H1 (cell line): ENCODE measurements at regions not wholly inside any gene's neighbourhood (a gene's known extent, or its start where the extent isn't known, plus 50 kb on each side); places are given as distances from the start of the nearest gene placed in this dataset.

ENCODE experiments used
- CTCF ChIA-PET: fragments of 300-600 bp; sonication (Branson Sonifier 250); formaldehyde crosslinking; loops from one replicate; lab custom pipeline; 2021; ENCODE audit not compliant: partially characterized antibody; lab: Charles Lee
- POLR2A ChIA-PET: fragments of 300-600 bp; sonication (Branson Sonifier 250); formaldehyde crosslinking; loops from one replicate; lab custom pipeline; 2021; ENCODE audit warnings: inconsistent platforms; ENCODE audit not compliant: partially characterized antibody; lab: Charles Lee
- DNase-seq, 2 experiments: peaks; one replicate each; pipeline versions ENCODE4 v3.0.0 to v3.0.0-alpha.2; 2010 to 2022; ENCODE audit warnings: low spot score in 2 of 2, low read depth in 1 of 2, mixed read lengths in 1 of 2
- FAIRE-seq: peaks from 2 replicates; lab custom pipeline; 2011; peaks lifted over from hg19 to GRCh38; lab: Jason Lieb, UNC
- H2AFZ ChIP-seq: 2 replicates; pipeline ENCODE4 v1.8.1; 2012; ENCODE audit warnings: low read length, inconsistent platforms
- H2AK5ac ChIP-seq: 2 replicates; pipeline ENCODE4 v1.6.1; 2013; ENCODE audit warnings: low read depth, low read length
- H2BK120ac ChIP-seq: replicated peaks from 2 replicates; pipeline ENCODE3; 2013; ENCODE audit warnings: low read depth, low read length, inconsistent platforms
- H2BK12ac ChIP-seq: 2 replicates; pipeline ENCODE4 v1.6.1; 2013; ENCODE audit warnings: low read depth, low read length
- H2BK15ac ChIP-seq: 2 replicates; pipeline ENCODE4 v1.6.1; 2013; ENCODE audit warnings: low read length
- H2BK20ac ChIP-seq: 2 replicates; pipeline ENCODE4 v1.6.1; 2013; ENCODE audit warnings: low read length
- H2BK5ac ChIP-seq: 2 replicates; pipeline ENCODE4 v1.6.1; 2013; ENCODE audit warnings: low read depth, low read length
- H3K14ac ChIP-seq: 2 replicates; pipeline ENCODE4 v1.6.1; 2013; ENCODE audit warnings: inconsistent platforms; ENCODE audit not compliant: insufficient read length
- H3K18ac ChIP-seq: 2 replicates; pipeline ENCODE4 v1.6.1; 2013; ENCODE audit warnings: low read length; ENCODE audit errors: extremely low read depth
- H3K23ac ChIP-seq: 2 replicates; pipeline ENCODE4 v1.6.1; 2013; ENCODE audit warnings: inconsistent platforms; ENCODE audit not compliant: insufficient read length
- H3K23me2 ChIP-seq: 2 replicates; pipeline ENCODE4 v1.6.1; 2013; ENCODE audit warnings: low read depth, low read length
- H3K27ac ChIP-seq: 2 replicates; pipeline ENCODE4 v1.6.1; 2011; ENCODE audit warnings: low read depth, low read length, inconsistent platforms
- H3K27me3 ChIP-seq, 4 experiments: replicated peaks in 1 of 4; 1 replicate in 1 of 4; 2 replicates in 3 of 4; pipeline versions ENCODE4 v1.6.1 to v1.8.1; 2011 to 2013; ENCODE audit warnings: low read length in 3 of 4, mild to moderate bottlenecking in 3 of 4, inconsistent platforms in 2 of 4, mixed read lengths in 2 of 4, moderate library complexity in 1 of 4; ENCODE audit not compliant: control insufficient read depth in 3 of 4, insufficient read depth in 3 of 4; ENCODE audit errors: extremely low read depth in 1 of 4
- H3K36me3 ChIP-seq, 4 experiments: 2 replicates each; pipeline versions ENCODE4 v1.6.1 to v1.8.1; 2011 to 2013; ENCODE audit warnings: mild to moderate bottlenecking in 4 of 4, low read length in 3 of 4, moderate library complexity in 2 of 4, control low read depth in 1 of 4, inconsistent platforms in 1 of 4; ENCODE audit not compliant: insufficient read depth in 4 of 4, control insufficient read depth in 2 of 4
- H3K4ac ChIP-seq: replicated peaks from 2 replicates; pipeline ENCODE3; 2013; ENCODE audit warnings: low read length, low read depth, mixed read lengths, inconsistent platforms; ENCODE audit not compliant: insufficient read length
- H3K4me1 ChIP-seq, 4 experiments: replicated peaks in 1 of 4; 1 replicate in 1 of 4; 2 replicates in 3 of 4; pipeline versions ENCODE4 v1.6.1 to v1.8.1; 2011 to 2013; ENCODE audit warnings: low read length in 3 of 4, inconsistent platforms in 2 of 4, mixed read lengths in 1 of 4; ENCODE audit not compliant: insufficient read depth in 4 of 4, control insufficient read depth in 3 of 4
- H3K4me2 ChIP-seq, 2 experiments: 2 replicates each; pipeline versions ENCODE4 v1.6.1 to v1.8.1; 2011 to 2013; ENCODE audit warnings: low read depth in 2 of 2, low read length in 2 of 2, control low read depth in 1 of 2, inconsistent platforms in 1 of 2, mild to moderate bottlenecking in 1 of 2; ENCODE audit not compliant: insufficient read depth in 1 of 2
- H3K4me3 ChIP-seq, 4 experiments: fragments of 200-600, 300-600 bp in 1 of 4; sonication (generic), shearing (Covaris generic), sonication (Bioruptor Twin) in 1 of 4; 2 replicates each; pipeline versions ENCODE4 v1.5.1 to v1.8.1; 2011 to 2016; ENCODE audit warnings: low read length in 4 of 4, low read depth in 3 of 4, control low read depth in 2 of 4, inconsistent platforms in 2 of 4, mild to moderate bottlenecking in 2 of 4, mixed read lengths in 1 of 4, moderate library complexity in 1 of 4; ENCODE audit not compliant: insufficient read depth in 2 of 4; ENCODE audit errors: extremely low read depth in 1 of 4
- H3K56ac ChIP-seq: replicated peaks from 2 replicates; pipeline ENCODE3; 2013; ENCODE audit warnings: low read depth, mild to moderate bottlenecking, mixed read lengths, low read length, inconsistent platforms; ENCODE audit not compliant: insufficient read length
- H3K79me1 ChIP-seq: 2 replicates; pipeline ENCODE4 v1.6.1; 2013; ENCODE audit warnings: low read depth, low read length, control low read depth
- H3K79me2 ChIP-seq, 2 experiments: 2 replicates each; pipeline versions ENCODE4 v1.6.1 to v1.8.1; 2012 to 2013; ENCODE audit warnings: low read length in 2 of 2, mild to moderate bottlenecking in 2 of 2, inconsistent platforms in 1 of 2; ENCODE audit not compliant: insufficient read depth in 2 of 2, control insufficient read depth in 1 of 2
- H3K9ac ChIP-seq, 4 experiments: replicated peaks in 1 of 4; 1 replicate in 1 of 4; 2 replicates in 3 of 4; pipeline versions ENCODE4 v1.6.1 to v1.8.1; 2011 to 2013; ENCODE audit warnings: low read depth in 3 of 4, low read length in 3 of 4, control low read depth in 2 of 4, mild to moderate bottlenecking in 2 of 4, moderate library complexity in 2 of 4, inconsistent platforms in 1 of 4; ENCODE audit errors: extremely low read depth in 1 of 4
- H3K9me3 ChIP-seq, 2 experiments: 2 replicates each; pipeline versions ENCODE4 v1.6.1 to v1.8.1; 2012 to 2013; ENCODE audit warnings: mild to moderate bottlenecking in 2 of 2, moderate library complexity in 2 of 2, control low read depth in 1 of 2, inconsistent platforms in 1 of 2, low read depth in 1 of 2, low read length in 1 of 2, mixed read lengths in 1 of 2; ENCODE audit not compliant: insufficient read depth in 2 of 2
- H4K20me1 ChIP-seq, 2 experiments: replicated peaks in 1 of 2; 2 replicates each; pipeline versions ENCODE3 to v1.8.1; 2011 to 2013; ENCODE audit warnings: inconsistent platforms in 2 of 2, low read length in 2 of 2, mild to moderate bottlenecking in 1 of 2; ENCODE audit not compliant: insufficient read depth in 2 of 2, control insufficient read depth in 1 of 2
- H4K5ac ChIP-seq: 2 replicates; pipeline ENCODE4 v1.6.1; 2013; ENCODE audit warnings: low read length, low read depth, mixed read lengths, inconsistent platforms; ENCODE audit not compliant: insufficient read length
- H4K8ac ChIP-seq: 2 replicates; pipeline ENCODE4 v1.8.0; 2013; ENCODE audit warnings: mild to moderate bottlenecking, moderate library complexity, low read length, inconsistent platforms; ENCODE audit not compliant: insufficient read depth; ENCODE audit errors: extremely low read depth
- H4K91ac ChIP-seq: replicated peaks from 2 replicates; pipeline ENCODE3; 2013; ENCODE audit warnings: low read length, mixed read lengths, inconsistent platforms; ENCODE audit not compliant: insufficient read length
- CBX5 ChIP-seq: fragments of 300-800, 300-1000 bp; sonication (generic); IDR thresholded peaks from 2 replicates; pipeline ENCODE4 v1.7.1; 2016; ENCODE audit warnings: antibody characterized with exemption, low read length, low read depth
- CEBPB ChIP-seq: IDR thresholded peaks from 2 replicates; pipeline ENCODE4 v1.6.1; 2012; ENCODE audit warnings: low read depth, low read length
- GABPA ChIP-seq: IDR thresholded peaks from 2 replicates; pipeline ENCODE4 v1.6.1; 2011; ENCODE audit warnings: mild to moderate bottlenecking, low read length, moderate library complexity, borderline replicate concordance; ENCODE audit not compliant: insufficient read depth
- GTF2F1 ChIP-seq: IDR thresholded peaks from 2 replicates; pipeline ENCODE4 v1.6.1; 2012; ENCODE audit warnings: low read depth, low read length, improper control_type of control experiment, borderline replicate concordance
- JUN ChIP-seq: IDR thresholded peaks from 2 replicates; pipeline ENCODE4 v1.6.1; 2011; ENCODE audit warnings: low read depth, mild to moderate bottlenecking, improper control_type of control experiment, low read length
- KDM5A ChIP-seq: fragments of 200-600 bp; IDR thresholded peaks from 2 replicates; pipeline ENCODE4 v1.7.1; 2012; ENCODE audit warnings: mild to moderate bottlenecking, low read length, inconsistent platforms, mixed read lengths
- POLR2AphosphoS5 ChIP-seq: IDR thresholded peaks from 2 replicates; pipeline ENCODE4 v1.6.1; 2011; ENCODE audit warnings: low read depth, low read length
- POU5F1 ChIP-seq: IDR thresholded peaks from 2 replicates; pipeline ENCODE4 v1.6.1; 2011; ENCODE audit warnings: low read depth, mild to moderate bottlenecking, low read length, moderate library complexity
- SIX5 ChIP-seq: IDR thresholded peaks from 2 replicates; pipeline ENCODE4 v1.6.1; 2011; ENCODE audit warnings: mild to moderate bottlenecking, low read depth, low read length
- WGBS, 2 experiments: shearing (Covaris generic) in 1 of 2; methylation state at CpG; one replicate each; pipeline versions ENCODE4 v1.1.6 to v1.1.7; 2013 to 2015; ENCODE audit warnings: low lambda C conversion rate in 2 of 2, mixed read lengths in 2 of 2, inconsistent platforms in 1 of 2, low coverage in 1 of 2, missing lambda C conversion rate in 1 of 2; ENCODE audit not compliant: insufficient replicate concordance in 2 of 2, insufficient coverage in 1 of 2, insufficient read length in 1 of 2; ENCODE audit errors: extremely low coverage in 1 of 2, missing lambda C conversion rate in 1 of 2; 5-methylcytosine and 5-hydroxymethylcytosine counted together
- TF ChIP-seq, protein P1 (sequence below): IDR thresholded peaks from 2 replicates; pipeline ENCODE4 v1.6.1; 2012; ENCODE audit warnings: low read length, inconsistent platforms
- TF ChIP-seq, protein P2 (sequence below): IDR thresholded peaks from 2 replicates; pipeline ENCODE4 v1.6.1; 2011; ENCODE audit warnings: low read length, improper control_type of control experiment

DNA sequence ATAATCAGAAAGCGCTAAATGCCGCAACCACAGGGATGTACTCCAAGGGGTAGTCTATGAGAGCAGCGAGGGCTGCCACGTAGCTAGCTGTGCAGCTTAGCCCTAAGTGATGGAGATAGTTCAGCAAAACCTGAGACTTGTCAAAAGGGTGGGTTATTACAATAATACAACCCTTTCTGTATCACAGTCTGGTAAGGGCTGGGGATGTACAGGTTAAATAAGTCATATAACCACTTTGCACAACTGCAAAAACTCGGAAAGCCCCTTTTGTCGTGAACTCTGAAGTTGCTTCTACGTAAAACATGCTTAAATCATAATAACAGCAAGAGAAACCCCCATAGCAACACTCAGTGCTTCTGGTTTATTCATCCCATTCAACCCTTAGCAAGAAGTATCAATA lies 598.8 kb downstream of the SUCLG1 start (continued):
- TF ChIP-seq SIX5: no peak

DNA sequence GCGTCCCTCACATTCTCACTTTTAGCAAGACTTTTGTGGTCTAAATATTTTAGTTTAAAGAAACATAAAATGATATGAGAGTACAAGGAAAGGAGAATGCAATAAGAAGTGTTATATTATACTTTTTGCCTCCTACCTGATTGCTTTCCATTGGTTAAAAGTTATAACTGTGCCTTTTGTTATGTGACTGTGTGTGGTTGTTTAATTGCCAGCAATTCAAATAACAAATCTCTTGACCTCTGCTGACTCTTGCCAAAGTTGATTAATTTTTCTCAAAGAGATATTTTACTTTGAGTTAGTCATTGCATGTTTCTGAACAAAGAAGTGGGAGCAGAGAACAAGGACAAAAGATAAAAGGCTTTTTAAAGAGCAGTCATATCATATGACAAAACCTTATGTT lies 599.5 kb downstream of the SUCLG1 start:
- H4K8ac ChIP-seq: no peak overlapping the region
- CTCF ChIA-PET: no interaction called here
- H3K36me3 ChIP-seq: no peaks in the 10 kb centered on the region
- no peaks in the 10 kb centered on the region for H4K20me1 ChIP-seq
- H3K4me2 ChIP-seq: no peak overlapping the region
- H4K91ac ChIP-seq: no peak overlapping the region
- no peak overlapping the region for H3K4me3 ChIP-seq
- no peak overlapping the region for H2BK12ac ChIP-seq
- H2BK5ac ChIP-seq: no peak overlapping the region
- no peak overlapping the region for H3K56ac ChIP-seq
- H3K23ac ChIP-seq: no peak overlapping the region
- H3K4me1 ChIP-seq: no peaks in the 10 kb centered on the region
- H3K23me2 ChIP-seq: no peaks in the 10 kb centered on the region; the same call in 1 of the 2 replicates
- H2AK5ac ChIP-seq: no peak overlapping the region
- no peak overlapping the region for H2BK15ac ChIP-seq
- DNase-seq (no peak), FAIRE-seq (no peak)
- no peak overlapping the region for H2AFZ ChIP-seq
- POLR2A ChIA-PET: no interaction called here
- no peak overlapping the region for H3K4ac ChIP-seq
- H3K27ac ChIP-seq: no peak overlapping the region
- no peak overlapping the region for H3K18ac ChIP-seq
- no peaks in the 10 kb centered on the region for H3K79me1 ChIP-seq
- no peaks in the 10 kb centered on the region for H3K79me2 ChIP-seq
- H3K9ac ChIP-seq: no peak overlapping the region
- no peak overlapping the region for H3K14ac ChIP-seq
- H3K27me3 ChIP-seq: no peaks in the 10 kb centered on the region
- H2BK20ac ChIP-seq: no peak overlapping the region
- H3K9me3 ChIP-seq: no peaks in the 10 kb centered on the region
- H2BK120ac ChIP-seq: no peak overlapping the region
- 83% methylated on average over 1 of the region's 1 CpG; no CpG with 5 or more reads in 1 of the 2 experiments for WGBS, 2 experiments
- H4K5ac ChIP-seq: no peak overlapping the region
- TF ChIP-seq POLR2AphosphoS5 (no peak), GTF2F1 (no peak), POU5F1 (no peak), SIX5 (no peak), GABPA (no peak), CEBPB (no peak), CBX5 (no peak), KDM5A (no peak), JUN (no peak)
- TF ChIP-seq, protein P1, sequence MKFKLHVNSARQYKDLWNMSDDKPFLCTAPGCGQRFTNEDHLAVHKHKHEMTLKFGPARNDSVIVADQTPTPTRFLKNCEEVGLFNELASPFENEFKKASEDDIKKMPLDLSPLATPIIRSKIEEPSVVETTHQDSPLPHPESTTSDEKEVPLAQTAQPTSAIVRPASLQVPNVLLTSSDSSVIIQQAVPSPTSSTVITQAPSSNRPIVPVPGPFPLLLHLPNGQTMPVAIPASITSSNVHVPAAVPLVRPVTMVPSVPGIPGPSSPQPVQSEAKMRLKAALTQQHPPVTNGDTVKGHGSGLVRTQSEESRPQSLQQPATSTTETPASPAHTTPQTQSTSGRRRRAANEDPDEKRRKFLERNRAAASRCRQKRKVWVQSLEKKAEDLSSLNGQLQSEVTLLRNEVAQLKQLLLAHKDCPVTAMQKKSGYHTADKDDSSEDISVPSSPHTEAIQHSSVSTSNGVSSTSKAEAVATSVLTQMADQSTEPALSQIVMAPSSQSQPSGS: no peak
- TF ChIP-seq, protein P2, sequence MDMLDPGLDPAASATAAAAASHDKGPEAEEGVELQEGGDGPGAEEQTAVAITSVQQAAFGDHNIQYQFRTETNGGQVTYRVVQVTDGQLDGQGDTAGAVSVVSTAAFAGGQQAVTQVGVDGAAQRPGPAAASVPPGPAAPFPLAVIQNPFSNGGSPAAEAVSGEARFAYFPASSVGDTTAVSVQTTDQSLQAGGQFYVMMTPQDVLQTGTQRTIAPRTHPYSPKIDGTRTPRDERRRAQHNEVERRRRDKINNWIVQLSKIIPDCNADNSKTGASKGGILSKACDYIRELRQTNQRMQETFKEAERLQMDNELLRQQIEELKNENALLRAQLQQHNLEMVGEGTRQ: no peak
